Coronary artery (tissue), 2 donors: ENCODE measurements at regions not wholly inside any gene's neighbourhood (a gene's known extent, or its start where the extent isn't known, plus 50 kb on each side); places are given as distances from the start of the nearest gene placed in this dataset.
"Not testable (repeated sequence)": the region's sequence is repeated elsewhere in the genome, so short reads cannot be mapped to it uniquely, and the experiment has no call there.

Experiments used
- DNase-seq: peaks from one replicate; pipeline ENCODE4 v3.0.0-alpha.2; 2017; ENCODE audit warnings: low spot score
- H3K27ac ChIP-seq, 2 donors: fragments of 200-600 bp; sonication (generic); one replicate each; pipeline ENCODE4 v1.5.1; 2016 to 2019
- H3K4me3 ChIP-seq: fragments of 200-600 bp; sonication (generic); 2 replicates; pipeline ENCODE4 v1.5.1; 2016; ENCODE audit warnings: mild to moderate bottlenecking, moderate library complexity
- CTCF ChIP-seq: fragments of 200-600 bp; sonication (generic); IDR thresholded peaks from one replicate; pipeline ENCODE4 v1.5.1; 2019; ENCODE audit warnings: antibody characterized with exemption

GRCh38 chr7:78862-79261 is 113.5 kb upstream of the FAM20C start:
- not testable (repeated sequence) for DNase-seq, H3K4me3 ChIP-seq

GRCh38 chr7:79400-80055 is 112.8 kb upstream of the FAM20C start:
- DNase-seq: peak; percentile 33
- H3K27ac ChIP-seq, H3K4me3 ChIP-seq: not testable (repeated sequence)

More at GRCh38 chr7:78862-79261, 113.5 kb upstream of the FAM20C start:
- not testable (repeated sequence) for H3K27ac ChIP-seq

- H3K4me3 ChIP-seq: no peak overlapping the region
- DNase-seq: peak; percentile 64
- no peak overlapping the region for H3K27ac ChIP-seq
- TF ChIP-seq CTCF: no peak
Measured at GRCh38 chr7:80259-81067, 111.9 kb upstream of the FAM20C start.

- peak; percentile 45 for DNase-seq
- no peak overlapping the region for H3K4me3 ChIP-seq
- no peak for TF ChIP-seq CTCF
- H3K27ac ChIP-seq: no peak overlapping the region
Measured at GRCh38 chr7:81068-81925, 111.1 kb upstream of the FAM20C start.

- TF ChIP-seq CTCF: no peak
- no peak overlapping the region for H3K4me3 ChIP-seq
- peak; percentile 62 for DNase-seq
- H3K27ac ChIP-seq: no peak overlapping the region
Measured at GRCh38 chr7:81926-82756, 110.2 kb upstream of the FAM20C start.

GRCh38 chr7:82757-83155 is 109.6 kb upstream of the FAM20C start:
- peak; percentile 24 for DNase-seq
- no peak overlapping the region for H3K4me3 ChIP-seq
- no peak for TF ChIP-seq CTCF

GRCh38 chr7:83441-83840 is 108.9 kb upstream of the FAM20C start:
- peak; percentile 41 for DNase-seq
- no peak for TF ChIP-seq CTCF
- no peak overlapping the region for H3K27ac ChIP-seq
- no peak overlapping the region for H3K4me3 ChIP-seq

More at GRCh38 chr7:82757-83155, 109.6 kb upstream of the FAM20C start:
- H3K27ac ChIP-seq: no peak overlapping the region
